NCI-H1417 (cell line): ENCODE measurements at regions not wholly inside any gene's neighbourhood (a gene's known extent, or its start where the extent isn't known, plus 50 kb on each side); places are given as distances from the start of the nearest gene placed in this dataset.
"Not testable (repeated sequence)": the region's sequence is repeated elsewhere in the genome, so short reads cannot be mapped to it uniquely, and the experiment has no call there.

ENCODE experiments used
- DNase-seq, 3 experiments: peaks; one replicate each; lab custom pipeline; 2025; lab: John Stamatoyannopoulos, UW

DNA sequence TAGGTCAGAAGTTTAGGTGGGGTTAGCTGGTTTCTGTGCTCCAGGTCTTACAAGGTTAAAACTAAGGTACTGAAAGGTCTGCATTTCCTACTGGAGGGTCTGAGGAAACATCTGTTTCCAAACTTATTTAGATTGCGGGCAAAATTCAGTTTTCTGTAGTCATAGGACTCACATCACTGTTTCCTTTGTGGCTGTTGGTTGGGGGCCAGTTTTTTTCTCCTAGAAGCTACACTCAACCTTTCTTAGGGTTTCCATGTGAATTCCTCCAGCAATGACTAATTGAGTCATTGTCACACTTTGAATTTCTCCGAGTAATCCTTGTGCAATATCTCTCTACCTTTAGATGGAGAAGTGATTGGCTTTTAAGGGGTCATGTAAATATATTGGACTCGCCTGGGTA, 773.4 kb upstream of the SLITRK1 start:
- DNase-seq = no peak

DNA sequence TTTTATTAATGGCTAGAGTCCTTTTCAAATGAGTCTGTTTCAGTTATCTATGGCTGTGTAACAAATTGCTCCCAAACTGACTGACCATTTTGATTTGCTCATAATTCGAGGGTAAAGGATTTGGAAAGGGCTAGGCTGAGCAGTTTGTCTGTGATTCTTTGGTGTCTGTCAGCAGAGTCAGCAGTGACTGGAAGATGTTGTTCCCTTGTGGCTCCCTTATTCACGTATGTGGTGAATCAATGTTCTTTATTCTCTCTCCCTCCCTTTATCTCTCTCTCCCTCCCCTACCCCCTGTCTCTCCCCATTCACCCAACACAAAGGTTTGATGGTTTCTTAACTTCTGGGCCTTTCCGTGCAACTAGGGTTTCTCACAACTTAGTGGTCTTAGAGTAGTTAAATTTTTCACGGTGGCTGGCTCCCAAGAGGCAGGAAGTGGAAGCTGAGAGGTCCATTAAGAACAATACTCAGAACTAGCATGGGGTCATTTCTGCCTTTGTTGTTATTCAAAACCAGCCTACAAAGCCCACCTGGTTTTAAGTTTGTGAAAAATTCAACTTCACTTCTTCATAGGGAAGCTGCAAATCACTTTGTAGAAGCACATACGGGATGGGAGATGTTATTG, 772.5 kb upstream of the SLITRK1 start:
- no peak for DNase-seq

DNA sequence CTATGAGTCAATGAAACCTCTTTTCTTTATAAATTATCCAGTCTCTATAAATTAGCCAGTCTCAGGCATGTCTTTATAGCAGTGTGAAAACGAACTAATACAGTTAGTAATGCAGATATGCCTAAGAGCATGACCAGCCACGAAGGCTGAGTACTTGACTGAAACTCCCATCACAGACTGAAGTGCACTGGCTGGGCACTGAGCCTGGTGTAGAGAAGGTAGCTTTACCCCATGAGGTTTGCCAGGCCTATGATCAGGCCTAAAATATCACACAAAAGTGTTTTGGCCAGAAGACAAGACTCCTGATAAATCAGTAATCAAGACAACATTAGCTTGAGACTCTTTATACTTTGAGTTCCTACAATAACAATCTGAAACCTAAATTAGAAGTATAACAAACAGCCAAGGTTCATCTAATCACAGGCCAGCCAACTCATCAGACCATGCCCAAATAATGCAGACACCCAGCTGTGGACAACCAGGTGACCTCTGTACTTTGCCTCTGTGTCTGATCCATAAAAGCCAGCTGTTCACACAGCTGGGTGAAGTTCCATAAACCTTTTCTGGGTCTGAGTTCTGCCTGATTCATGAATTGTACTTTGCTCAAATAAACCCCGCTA, 771.8 kb upstream of the SLITRK1 start:
- no peak for DNase-seq

DNA sequence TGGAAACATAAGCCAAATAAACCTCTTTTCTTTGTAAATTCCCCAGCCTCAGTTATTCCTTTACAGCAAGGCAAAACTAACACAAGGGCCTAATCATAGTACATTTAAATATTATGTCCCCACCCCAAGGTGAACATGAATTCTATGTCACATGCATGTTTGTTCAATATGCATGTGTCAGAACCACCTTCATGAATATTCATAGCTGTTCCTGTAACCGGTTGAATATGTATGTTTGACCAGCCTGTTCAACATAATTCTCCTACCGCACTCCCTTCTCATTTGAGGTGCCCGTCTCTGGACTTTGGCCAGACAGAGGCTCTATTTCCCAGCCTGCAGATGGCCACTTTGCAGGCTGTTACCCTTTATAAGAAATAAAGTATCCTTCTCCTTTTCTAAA, 769.4 kb upstream of the SLITRK1 start:
- DNase-seq = no peak

DNA sequence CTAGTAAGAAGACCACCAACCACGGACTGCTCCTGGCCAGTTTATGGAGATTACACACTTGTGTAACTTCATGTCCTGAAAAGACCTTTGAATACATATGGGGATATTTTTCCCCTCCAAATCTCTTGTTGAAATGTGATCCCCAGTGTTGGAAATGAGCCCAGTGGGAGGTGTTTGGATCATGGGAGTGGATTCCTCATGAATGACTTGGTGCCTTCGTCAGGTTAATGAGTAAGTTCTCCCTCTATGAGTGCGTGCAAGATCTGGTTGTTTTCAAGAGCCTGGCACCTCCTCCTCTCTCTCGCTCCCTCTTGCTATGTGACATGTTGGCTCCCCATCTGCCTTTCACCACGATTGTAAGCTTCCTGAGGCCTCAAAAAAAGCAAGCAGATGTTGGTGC, 769.0 kb upstream of the SLITRK1 start:
- DNase-seq = no peak

DNA sequence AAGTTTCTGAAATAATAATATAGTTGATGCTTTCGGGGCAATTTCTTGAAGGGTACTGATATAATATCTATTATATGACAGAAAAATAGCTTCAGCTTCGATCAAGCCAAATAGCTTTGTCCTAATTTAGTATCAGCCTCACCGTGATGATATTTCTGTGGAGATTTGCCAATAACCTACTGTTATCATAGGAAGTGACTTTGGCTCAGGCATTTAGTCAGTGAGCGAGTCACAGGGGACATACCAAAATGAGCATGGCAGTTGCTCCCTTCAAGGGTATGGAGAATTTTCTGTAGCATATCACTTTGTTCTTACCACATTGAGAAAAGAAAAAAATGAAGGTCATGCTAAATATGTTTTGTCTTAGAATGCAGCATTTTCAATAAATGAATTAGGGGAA, 767.6 kb upstream of the SLITRK1 start:
- no peak for DNase-seq

DNA sequence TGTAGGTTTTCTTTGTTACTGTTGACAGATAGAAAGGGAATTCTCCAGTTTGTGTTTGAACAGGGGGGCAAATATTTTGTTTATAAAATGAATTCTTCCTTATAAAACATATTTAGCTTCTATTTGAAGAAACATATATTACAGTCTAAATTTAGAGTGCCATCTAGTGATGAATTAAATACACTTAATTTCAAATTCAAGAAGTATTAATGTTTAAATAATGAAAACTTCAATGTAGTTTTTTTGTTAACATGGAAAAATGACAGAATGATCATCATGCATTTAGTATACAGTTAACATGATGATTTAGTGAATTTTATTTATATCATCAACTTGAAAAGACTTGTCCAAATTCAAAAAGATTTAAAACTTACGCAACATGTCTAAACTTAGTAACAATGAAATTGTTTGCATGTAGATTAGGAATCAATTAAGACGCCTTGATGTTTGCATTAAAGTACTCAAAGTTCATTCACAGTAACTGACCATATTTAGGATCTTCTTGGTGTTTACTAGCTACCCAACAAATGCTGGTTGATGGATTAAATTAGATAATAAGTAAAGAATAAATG, 765.9 kb upstream of the SLITRK1 start:
- peak in 1 of 3 experiments; percentile 31 for DNase-seq

DNA sequence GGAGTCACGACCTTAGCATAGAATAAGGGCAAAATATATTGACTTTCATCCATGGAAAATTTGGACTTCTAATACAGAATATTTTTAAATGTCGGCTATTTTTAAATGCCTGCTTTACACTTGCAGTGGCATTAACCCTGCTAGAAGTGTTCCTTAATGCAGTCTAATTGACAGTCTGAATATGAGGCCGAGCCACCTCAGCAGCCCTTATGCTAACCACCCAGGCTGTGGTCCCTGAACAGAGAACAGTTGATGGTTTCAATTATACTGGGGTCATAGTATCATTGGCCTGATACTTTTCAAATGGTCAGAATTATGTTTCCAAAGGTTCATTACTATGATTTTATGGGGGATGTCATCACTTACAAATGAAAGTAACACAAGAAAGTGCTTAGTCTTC, 764.7 kb upstream of the SLITRK1 start:
- peak in 1 of 3 experiments; percentile 25 for DNase-seq

DNA sequence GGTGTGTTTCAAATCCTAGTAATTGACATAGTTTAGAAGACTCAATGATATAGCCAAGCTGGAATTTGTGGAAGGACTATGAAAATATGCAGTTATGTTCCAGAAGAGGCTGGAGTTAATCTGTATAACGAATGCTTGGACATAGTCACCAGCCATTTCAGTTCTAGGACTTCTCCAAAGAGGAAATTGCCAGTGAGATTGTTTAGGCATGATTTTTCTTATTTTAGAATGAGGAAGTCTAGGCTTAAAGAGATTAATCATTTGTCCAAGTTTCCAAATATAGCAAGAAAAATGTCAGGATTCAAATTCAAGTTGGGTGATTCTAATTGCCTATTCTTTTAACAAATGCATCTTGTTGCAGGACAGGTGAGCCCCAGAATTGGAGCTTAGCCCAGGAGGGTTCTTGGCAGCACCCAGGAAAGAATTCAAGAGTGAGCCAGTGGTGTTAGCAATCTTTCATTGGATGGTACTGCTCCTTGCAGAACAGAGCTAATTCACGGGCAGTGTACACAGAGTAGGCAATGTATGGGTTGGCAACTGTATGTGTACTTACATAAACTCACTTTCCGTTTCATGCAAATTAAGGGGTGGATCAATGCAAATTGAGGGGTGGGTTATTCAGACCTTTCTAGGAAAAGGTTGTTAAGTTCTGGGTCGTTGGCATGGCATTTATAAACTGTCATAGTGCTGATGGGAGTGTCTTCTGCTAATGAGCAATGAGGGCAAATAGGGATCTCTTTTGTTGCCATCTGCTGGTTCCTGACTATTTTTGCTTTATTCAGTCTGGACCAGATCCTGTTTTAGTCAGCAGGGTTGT, 763.1 kb upstream of the SLITRK1 start:
- peak in 2 of 3 experiments; percentile 17 to 53 for DNase-seq

DNA sequence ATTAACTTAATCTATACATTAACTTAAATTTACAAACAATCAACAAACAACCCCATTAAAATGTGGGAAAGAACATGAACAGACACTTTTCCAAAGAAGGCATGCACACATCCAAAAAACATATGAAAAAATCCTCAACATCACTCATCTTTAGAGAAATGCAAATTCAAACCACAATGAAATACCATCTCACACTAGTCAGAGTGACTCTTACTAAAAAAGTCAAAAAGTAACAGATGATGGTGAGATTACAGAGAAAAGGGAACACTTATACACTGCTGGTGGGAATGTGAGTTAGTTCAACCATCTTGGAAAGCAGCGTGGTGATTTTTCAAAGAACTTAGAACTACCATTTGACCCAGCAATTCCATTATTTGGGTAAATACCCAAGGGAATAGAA, 759.2 kb upstream of the SLITRK1 start:
- no peak for DNase-seq

DNA sequence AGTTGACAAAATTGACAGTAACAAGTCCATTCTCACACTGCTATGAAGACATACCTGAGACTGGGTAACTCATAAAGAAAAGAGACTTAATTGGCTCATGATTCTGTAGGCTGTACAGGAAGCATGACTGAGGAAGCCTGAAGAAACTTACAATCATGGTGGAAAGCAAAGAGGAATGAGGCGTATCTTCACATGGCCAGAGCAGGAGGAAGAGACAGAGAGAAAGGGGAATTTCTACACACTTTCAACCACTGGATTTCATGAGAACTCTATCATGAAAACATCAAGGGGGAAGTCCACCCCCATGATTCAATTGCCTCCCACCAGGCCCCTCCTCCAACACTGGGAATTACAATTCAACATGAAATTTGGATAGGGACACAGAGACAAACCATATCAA, 758.4 kb upstream of the SLITRK1 start:
- DNase-seq = no peak

DNA sequence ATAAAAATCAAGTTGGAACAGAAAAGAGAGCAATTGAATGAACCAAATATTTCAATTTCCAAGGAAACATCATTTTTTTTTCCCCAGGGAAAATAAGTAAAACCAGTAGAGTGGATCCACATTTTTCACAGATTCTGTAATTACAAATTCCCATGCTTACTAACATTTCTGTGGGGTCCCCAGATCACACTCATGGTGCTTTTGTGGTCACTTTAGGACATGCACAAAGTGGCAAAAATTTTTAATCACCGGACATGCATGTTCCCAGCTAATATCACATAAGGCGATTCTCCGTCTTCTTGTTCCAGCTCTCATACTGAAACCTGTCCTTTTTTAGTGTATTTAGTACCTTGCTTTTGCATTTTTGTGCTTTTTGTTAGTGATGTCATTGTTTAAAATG, 748.2 kb upstream of the SLITRK1 start:
- no peak for DNase-seq

DNA sequence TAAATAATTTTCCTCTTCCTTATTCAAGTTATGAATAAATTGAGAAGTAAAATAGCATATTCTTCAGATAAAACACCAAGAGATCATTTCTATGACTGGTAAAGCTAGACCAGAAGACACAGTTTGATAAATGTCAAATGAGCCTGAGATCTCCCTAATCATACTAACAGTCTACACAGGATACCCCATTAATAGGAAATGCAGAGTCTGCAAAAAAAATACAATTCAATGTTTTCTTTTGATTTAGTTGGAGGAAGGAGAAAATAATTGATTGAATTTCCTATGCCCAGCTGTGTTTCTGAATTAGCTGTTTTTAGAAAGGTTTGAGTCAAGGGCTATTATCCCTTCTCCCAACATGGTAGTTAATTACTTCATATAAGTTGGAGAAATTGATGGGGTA, 734.6 kb upstream of the SLITRK1 start:
- DNase-seq = no peak

DNA sequence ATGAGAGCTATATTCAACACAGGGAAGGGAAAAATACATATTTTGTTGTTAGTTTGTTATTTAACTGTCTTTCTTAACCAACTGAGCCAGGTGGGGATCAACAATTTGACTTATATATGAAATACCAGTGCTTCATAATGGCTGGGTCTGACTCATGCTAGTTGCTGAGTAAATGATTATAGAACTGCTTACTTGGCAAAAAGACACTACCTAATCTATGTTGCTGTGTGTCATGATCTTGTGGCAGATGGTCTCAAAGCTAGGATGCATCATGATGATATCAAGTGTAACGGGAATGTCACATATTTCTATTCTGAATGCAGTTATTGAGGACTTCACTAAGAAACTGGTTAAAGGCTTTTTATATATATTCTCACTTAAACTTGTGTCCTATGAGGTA, 727.4 kb upstream of the SLITRK1 start:
- DNase-seq = no peak

DNA sequence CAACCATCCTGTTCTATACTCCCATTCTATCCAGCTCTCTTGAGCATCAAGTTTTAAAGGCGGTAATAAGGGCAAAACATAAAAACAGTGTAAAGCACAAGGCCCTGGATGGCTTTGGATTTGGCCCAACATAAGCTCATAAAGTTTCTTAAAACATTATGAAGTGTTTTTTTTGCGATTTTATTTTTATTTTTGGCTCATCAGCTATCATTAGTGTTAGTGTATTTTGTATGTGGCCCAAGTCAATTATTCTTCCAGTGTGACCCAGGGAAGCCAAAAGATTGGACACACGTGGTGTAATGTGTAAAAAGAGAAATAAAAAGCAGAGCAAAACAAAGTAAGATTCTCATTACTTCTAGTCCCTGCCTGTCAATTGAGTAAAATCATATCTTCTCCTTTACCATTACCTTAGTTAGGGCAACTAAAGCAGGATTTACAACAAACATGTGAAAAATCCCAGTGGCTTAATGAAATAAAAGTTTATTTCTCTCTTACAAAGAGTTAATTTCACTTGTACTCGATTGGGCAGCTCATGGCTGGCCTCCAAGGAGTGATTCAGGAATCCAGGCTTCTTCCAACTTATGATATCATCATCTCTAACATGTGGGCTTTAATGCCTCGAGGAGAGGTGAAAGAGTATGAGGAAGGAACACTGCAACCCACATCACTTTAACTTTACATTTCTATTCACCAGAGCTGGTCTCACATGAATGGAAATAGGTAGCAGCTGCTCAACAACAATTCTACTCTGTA, 725.2 kb upstream of the SLITRK1 start:
- no peak for DNase-seq

DNA sequence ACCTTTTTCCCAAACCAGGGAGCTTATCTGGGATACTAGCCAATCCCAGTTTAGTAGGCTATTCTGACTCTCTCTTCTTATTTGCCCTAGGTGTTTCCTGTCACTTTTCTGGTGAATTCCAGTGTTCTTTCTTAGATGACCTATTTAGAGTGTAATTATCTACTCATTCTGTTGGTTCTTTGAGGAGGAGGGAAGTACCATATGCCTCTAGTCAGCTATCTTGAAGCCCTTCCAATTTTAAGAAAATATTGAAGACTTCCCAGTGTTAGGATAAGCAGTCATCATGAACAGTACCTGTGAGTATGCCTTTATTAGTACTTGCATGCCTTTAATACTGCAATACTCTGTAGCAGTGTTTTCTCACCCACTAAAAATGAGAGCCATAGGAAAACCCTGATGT, 724.3 kb upstream of the SLITRK1 start:
- DNase-seq = no peak

DNA sequence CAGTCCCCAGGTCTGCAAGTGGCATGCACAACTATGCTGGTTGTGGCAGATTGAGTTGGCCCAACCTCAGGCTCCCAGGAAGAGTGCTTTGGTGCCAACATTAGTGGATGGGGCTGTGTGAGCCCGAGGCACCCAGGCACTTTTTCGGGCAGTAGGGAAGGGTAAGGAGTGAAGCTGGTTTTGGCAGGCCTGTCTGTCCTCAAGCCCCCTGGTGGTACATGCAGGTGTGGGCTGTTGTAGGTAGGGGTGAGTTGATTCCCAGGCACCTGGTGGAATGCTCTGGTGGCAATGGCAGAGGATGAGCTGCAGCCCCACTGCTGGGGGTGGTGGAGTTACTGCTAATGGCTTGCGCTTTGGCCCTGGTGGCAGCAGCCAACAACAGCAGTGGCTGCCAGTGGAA, 723.7 kb upstream of the SLITRK1 start:
- DNase-seq = no peak

DNA sequence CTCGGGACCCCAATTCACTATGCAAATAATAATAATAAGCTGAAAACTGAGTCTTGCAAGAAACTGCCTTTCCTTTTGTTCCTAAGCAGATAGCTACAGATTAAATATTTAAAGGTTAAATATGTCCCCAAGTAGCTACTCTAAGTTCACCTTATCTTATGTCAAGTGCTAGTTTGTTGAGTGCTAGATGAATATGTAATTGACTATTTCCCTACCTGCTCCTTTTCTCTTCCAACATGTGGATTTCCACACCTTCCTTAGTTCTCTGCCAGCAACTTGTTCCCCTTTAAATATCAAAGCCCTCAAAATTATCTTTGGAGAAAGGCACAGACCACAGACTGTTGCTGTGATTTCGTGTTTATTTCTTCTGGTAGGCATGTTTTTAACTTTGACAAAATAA, 709.2 kb upstream of the SLITRK1 start:
- DNase-seq = no peak

DNA sequence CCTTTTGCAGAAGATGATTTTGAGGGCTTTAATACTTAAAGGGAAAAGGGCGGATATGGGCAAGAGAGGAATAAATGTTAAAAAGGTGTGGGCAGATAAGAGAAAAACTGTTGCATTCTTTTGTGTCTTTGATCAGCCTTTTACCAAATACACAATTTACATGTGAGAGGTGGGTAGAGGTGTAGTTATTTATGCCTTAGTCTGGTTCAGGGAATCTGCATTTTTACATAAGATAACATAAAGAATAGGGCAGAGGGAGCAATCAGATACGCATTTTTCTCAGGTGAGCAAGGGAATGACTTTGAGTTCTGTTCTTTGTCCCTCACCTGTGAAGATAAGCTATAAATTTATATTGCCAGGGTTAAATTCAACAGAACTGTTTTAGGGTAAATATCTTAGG, 708.4 kb upstream of the SLITRK1 start:
- DNase-seq = no peak

DNA sequence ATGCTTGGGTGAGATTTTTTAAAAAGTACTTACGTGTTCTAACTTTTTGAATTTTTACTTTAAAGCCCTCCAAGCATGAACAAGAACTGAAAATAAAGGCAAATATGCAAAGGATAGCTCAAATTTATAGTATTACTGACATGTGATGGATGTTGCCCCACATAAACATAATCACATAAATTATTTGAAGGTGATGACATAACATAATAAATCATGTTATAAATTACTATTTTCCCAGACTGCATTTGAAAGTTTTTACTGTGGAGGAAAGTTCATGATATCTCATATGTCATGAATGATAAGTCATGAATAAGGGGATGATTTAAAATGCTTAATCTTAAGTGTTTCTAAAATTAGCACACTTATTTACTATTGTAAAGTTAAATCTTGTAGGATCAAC, 705.7 kb upstream of the SLITRK1 start:
- DNase-seq = peak in 1 of 3 experiments; percentile 67

DNA sequence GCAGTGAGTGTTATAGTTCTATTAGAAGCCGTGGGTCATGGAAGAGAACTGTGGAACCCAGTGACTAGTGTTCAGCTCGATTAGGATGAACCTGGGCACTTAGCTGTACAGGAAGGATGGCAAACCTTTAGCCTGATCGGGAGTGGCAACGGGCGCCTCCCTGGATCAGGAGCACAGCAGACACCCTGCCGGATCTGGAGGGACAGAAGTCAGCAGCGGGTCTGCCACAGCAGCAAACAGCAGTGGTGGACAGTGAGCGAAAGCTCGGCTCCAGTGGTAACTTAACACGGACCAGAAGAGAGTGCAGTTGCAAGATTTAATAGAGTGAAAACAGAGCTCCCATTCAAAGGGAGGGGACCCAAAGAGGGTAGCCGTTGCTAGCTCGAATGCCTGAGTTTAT, 697.6 kb upstream of the SLITRK1 start:
- DNase-seq = not testable (repeated sequence)

DNA sequence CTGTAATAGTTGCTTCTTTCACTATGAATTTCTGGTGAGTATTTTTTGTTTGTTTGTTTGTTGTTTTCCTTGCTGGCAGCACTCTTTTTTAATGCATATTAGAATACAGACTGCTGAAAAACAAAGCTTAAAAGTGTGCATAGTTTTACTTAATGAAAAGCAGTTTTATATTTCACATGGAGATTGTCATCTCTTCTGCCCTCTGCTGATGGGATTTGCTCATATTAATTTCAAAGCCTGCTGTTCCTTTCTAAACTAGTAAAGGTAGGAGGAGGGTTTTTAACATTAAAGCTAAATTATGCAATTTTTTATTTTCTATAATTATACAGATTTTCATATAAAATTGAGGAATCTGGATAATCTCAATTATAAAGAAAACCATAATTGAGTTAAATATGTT, 692.6 kb upstream of the SLITRK1 start:
- peak in 1 of 3 experiments; percentile 44 for DNase-seq
